GM18508 (cell line): ENCODE measurements at regions not wholly inside any gene's neighbourhood (a gene's known extent, or its start where the extent isn't known, plus 50 kb on each side); places are given as distances from the start of the nearest gene placed in this dataset.
"Not testable (repeated sequence)": the region's sequence is repeated elsewhere in the genome, so short reads cannot be mapped to it uniquely, and the experiment has no call there.

ENCODE experiments used
- ATAC-seq: cut with Tn5 transposase; IDR thresholded peaks from one replicate; pipeline ENCODE4 v1.9.1; 2021; ENCODE audit warnings: moderate number of reproducible peaks; ENCODE audit not compliant: insufficient read depth, unreplicated experiment

- ATAC-seq, result no peak
These were observed 119.9 kb upstream of the PREP start for GRCh38 chr6:105522626-105523322.

- ATAC-seq, result no peak
These were observed 117.1 kb upstream of the PREP start for GRCh38 chr6:105519954-105520353.

- not testable (repeated sequence) for ATAC-seq
These were observed 116.1 kb upstream of the PREP start for GRCh38 chr6:105518993-105519392.

- ATAC-seq, result no peak
These were observed 112.2 kb upstream of the PREP start for GRCh38 chr6:105515054-105515453.

- no peak for ATAC-seq
These were observed 111.4 kb upstream of the PREP start for GRCh38 chr6:105514306-105514705.

- no peak for ATAC-seq
These were observed 108.8 kb upstream of the PREP start for GRCh38 chr6:105511639-105512038.

GRCh38 chr6:105510746-105511145 lies 107.9 kb upstream of the PREP start:
- ATAC-seq, result no peak

- ATAC-seq, result no peak
These were observed 106.8 kb upstream of the PREP start for GRCh38 chr6:105509506-105510331.

- no peak for ATAC-seq
These were observed 104.9 kb upstream of the PREP start for GRCh38 chr6:105507811-105508210.

GRCh38 chr6:105504706-105505105 lies 101.8 kb upstream of the PREP start:
- ATAC-seq, result no peak

- ATAC-seq, result no peak
These were observed 100.8 kb upstream of the PREP start for GRCh38 chr6:105503641-105504040.

- no peak for ATAC-seq
These were observed 99.0 kb upstream of the PREP start for GRCh38 chr6:105501826-105502344.

GRCh38 chr6:105501246-105501645 lies 98.4 kb upstream of the PREP start:
- ATAC-seq, result no peak

GRCh38 chr6:105500693-105501092 lies 97.8 kb upstream of the PREP start:
- no peak for ATAC-seq

GRCh38 chr6:105499931-105500330 lies 97.0 kb upstream of the PREP start:
- no peak for ATAC-seq

GRCh38 chr6:105499136-105499870 lies 96.4 kb upstream of the PREP start:
- no peak for ATAC-seq

- ATAC-seq, result no peak
These were observed 94.7 kb upstream of the PREP start for GRCh38 chr6:105497549-105497948.

- peak; percentile 47 for ATAC-seq
These were observed 92.6 kb upstream of the PREP start for GRCh38 chr6:105495515-105495914.

- ATAC-seq, result no peak
These were observed 91.8 kb upstream of the PREP start for GRCh38 chr6:105494688-105495087.

- ATAC-seq, result no peak
These were observed 90.9 kb upstream of the PREP start for GRCh38 chr6:105493736-105494135.
